NT2/D1 (cell line): ENCODE measurements at regions not wholly inside any gene's neighbourhood (a gene's known extent, or its start where the extent isn't known, plus 50 kb on each side); places are given as distances from the start of the nearest gene placed in this dataset.

Source experiments
- DNase-seq: peaks from one replicate; pipeline ENCODE4 v3.0.0-alpha.2; 2011; ENCODE audit warnings: low read depth, low spot score
- H3K27me3 ChIP-seq: 2 replicates; pipeline ENCODE4 v1.6.0; 2011; ENCODE audit warnings: mild to moderate bottlenecking; ENCODE audit not compliant: insufficient read length, insufficient read depth
- H3K36me3 ChIP-seq: 2 replicates; pipeline ENCODE4 v1.6.1; 2011; ENCODE audit warnings: mild to moderate bottlenecking, low read length, mixed read lengths; ENCODE audit not compliant: insufficient read depth, insufficient read length
- H3K4me1 ChIP-seq: 2 replicates; pipeline ENCODE4 v1.5.1; 2011; ENCODE audit not compliant: insufficient read depth, insufficient read length
- H3K4me3 ChIP-seq: 2 replicates; pipeline ENCODE4 v1.5.1; 2011; ENCODE audit warnings: low read depth; ENCODE audit not compliant: insufficient read length
- H3K9ac ChIP-seq: 2 replicates; pipeline ENCODE4 v1.6.0; 2011; ENCODE audit warnings: low read depth; ENCODE audit not compliant: insufficient read length
- H3K9me3 ChIP-seq: 2 replicates; pipeline ENCODE4 v1.5.1; 2011; ENCODE audit warnings: mild to moderate bottlenecking, low read length; ENCODE audit not compliant: insufficient read depth
- SUZ12 ChIP-seq: IDR thresholded peaks from 2 replicates; pipeline ENCODE4 v1.6.1; 2011; ENCODE audit not compliant: insufficient read length, insufficient read depth; ENCODE audit errors: extremely low read depth
- YY1 ChIP-seq: IDR thresholded peaks from 2 replicates; pipeline ENCODE4 v1.6.1; 2011; ENCODE audit not compliant: insufficient read length, insufficient read depth
- ZNF274 ChIP-seq: IDR thresholded peaks from 2 replicates; pipeline ENCODE4 v1.6.1; 2011; ENCODE audit warnings: mild to moderate bottlenecking, low read depth, low read length

GRCh38 chr18:43656547-43656946 is 379.3 kb upstream of the SYT4 start:
- DNase-seq = no peak
- Histone ChIP-seq H3K4me1 (no peaks in the 10 kb centered on the region), H3K4me3 (no peak overlapping the region), H3K36me3 (no peaks in the 10 kb centered on the region), H3K9me3 (no peaks in the 10 kb centered on the region), H3K27me3 (no peaks in the 10 kb centered on the region), H3K9ac (no peak overlapping the region)
- no peak for TF ChIP-seq ZNF274

DNA sequence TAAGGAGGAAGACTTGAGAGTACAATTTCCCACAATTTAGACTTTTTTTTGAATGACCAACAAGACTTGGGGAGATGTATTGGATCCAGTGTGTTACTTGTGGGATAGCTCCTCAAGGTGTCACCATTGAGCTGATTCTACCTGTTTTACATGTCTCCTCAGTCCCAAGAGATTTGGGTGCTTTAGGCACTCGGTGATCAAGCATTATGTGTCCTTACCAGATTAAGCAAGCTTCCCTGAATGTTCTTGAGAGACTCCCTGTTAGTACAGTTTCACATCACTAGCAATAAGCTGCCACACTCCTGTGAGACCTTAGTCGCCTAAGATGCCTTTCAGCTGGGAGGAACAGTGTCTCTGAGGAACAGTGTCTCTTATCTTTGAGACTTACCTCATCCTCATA is 384.3 kb upstream of the SYT4 start:
- TF ChIP-seq YY1 (no peak), SUZ12 (no peak), ZNF274 (no peak)
- no peaks in the 10 kb centered on the region for H3K9me3 ChIP-seq
- DNase-seq = peak; percentile 28

GRCh38 chr18:43662657-43663056 is 385.4 kb upstream of the SYT4 start:
- no peak for DNase-seq
- H3K9me3 ChIP-seq = no peaks in the 10 kb centered on the region
- H3K9ac ChIP-seq = no peak overlapping the region
- TF ChIP-seq SUZ12 (no peak), ZNF274 (no peak), YY1 (no peak)
- H3K27me3 ChIP-seq = no peaks in the 10 kb centered on the region
- no peaks in the 10 kb centered on the region for H3K4me1 ChIP-seq
- no peaks in the 10 kb centered on the region for H3K36me3 ChIP-seq
- no peak overlapping the region for H3K4me3 ChIP-seq

More for the DNA sequence above, 384.3 kb upstream of the SYT4 start:
- H3K27me3 ChIP-seq = no peaks in the 10 kb centered on the region
- no peaks in the 10 kb centered on the region for H3K4me1 ChIP-seq
- no peak overlapping the region for H3K4me3 ChIP-seq
- H3K36me3 ChIP-seq = no peaks in the 10 kb centered on the region
- no peak overlapping the region for H3K9ac ChIP-seq

DNA sequence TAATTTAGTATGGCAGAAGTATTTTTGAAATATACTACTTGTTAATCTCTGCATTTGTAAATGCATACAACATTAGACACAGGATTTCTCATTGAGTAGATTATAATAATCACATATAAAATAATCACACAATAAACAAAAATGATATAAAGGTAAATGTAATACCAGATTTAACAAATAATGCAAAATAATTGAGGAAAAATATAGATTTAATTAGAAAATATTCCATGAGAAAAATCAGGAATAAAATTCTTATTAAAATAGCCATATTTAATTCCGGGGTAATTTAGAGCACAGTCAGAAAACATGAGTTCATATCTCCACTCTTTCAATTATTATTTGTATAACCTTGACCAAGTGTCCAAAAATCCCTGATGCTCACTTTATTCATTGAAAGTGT is 385.9 kb upstream of the SYT4 start:
- H3K4me1 ChIP-seq = no peaks in the 10 kb centered on the region
- no peaks in the 10 kb centered on the region for H3K9me3 ChIP-seq
- no peaks in the 10 kb centered on the region for H3K36me3 ChIP-seq
- H3K9ac ChIP-seq = no peak overlapping the region
- no peak for DNase-seq
- H3K4me3 ChIP-seq = no peak overlapping the region
- H3K27me3 ChIP-seq = no peaks in the 10 kb centered on the region
- no peak for TF ChIP-seq YY1
- no peak for TF ChIP-seq ZNF274
- no peak for TF ChIP-seq SUZ12

DNA sequence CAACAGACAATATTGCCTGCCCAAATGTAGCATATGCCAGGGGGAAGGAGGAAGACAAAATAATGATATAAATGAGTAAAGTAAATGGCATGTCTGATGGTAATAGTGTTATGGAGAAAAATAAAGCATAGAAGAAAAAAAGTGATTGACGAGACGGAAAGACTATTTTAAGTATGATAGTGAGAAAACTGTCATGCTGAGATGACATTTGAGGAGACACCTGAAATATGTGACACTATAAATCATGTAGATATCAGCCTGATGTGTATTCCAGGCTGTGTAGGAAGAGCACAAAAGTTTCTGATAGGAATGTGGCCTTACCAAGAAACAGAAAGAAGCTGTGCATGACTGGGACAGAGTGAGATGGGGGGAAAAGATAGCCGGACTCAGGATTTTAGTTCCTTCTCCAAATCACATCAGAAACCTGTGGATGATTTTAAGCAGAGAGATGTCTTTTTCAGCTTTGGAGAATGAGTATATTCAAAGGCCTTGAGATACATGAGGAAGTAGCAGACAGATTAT is 387.3 kb upstream of the SYT4 start:
- no peaks in the 10 kb centered on the region for H3K4me1 ChIP-seq
- no peaks in the 10 kb centered on the region for H3K27me3 ChIP-seq
- H3K4me3 ChIP-seq = no peak overlapping the region
- DNase-seq = no peak
- no peak overlapping the region for H3K9ac ChIP-seq
- H3K9me3 ChIP-seq = no peaks in the 10 kb centered on the region
- H3K36me3 ChIP-seq = no peaks in the 10 kb centered on the region
- TF ChIP-seq YY1 (no peak), SUZ12 (no peak), ZNF274 (no peak)

DNA sequence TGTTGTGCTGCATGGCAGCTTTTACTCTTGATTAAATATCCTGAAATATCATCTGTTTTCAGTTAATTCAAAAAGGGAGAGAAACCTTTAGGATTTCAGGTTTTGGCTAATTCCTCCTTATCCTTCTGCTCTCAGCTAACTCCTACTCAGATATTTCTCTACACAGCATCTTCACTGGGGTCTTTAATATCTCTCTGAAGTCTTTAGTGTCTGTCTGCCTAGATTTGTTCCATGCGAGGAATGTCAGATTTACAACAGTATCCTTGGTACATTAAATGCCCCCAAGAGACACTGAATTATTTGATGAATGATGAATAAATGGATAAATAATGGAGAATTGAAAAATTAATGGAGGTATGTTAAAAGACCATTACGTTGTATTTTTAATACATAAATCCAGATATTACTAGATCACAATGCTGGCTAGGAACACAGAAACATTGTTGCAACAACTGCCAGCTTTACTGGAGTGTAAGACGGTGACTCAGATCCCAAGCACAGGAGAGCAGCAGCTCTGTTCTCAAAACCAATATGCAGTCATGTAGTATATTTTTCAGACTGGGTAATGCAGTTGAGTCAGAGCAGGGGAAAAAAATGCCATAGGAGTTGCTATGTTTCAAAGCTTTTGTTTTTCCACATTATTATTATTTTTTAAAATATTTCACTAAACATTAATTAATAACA is 388.0 kb upstream of the SYT4 start:
- Histone ChIP-seq H3K27me3 (no peaks in the 10 kb centered on the region), H3K9ac (no peak overlapping the region), H3K4me1 (no peaks in the 10 kb centered on the region), H3K36me3 (no peaks in the 10 kb centered on the region), H3K4me3 (no peak overlapping the region), H3K9me3 (no peaks in the 10 kb centered on the region)
- TF ChIP-seq YY1 (no peak), ZNF274 (no peak), SUZ12 (no peak)
- DNase-seq = no peak

- H3K9ac ChIP-seq = no peak overlapping the region
- H3K36me3 ChIP-seq = no peaks in the 10 kb centered on the region
- DNase-seq = no peak
- H3K4me1 ChIP-seq = no peaks in the 10 kb centered on the region
- TF ChIP-seq ZNF274 = no peak
- no peak overlapping the region for H3K4me3 ChIP-seq
- H3K9me3 ChIP-seq = no peaks in the 10 kb centered on the region
- H3K27me3 ChIP-seq = no peaks in the 10 kb centered on the region
Observed at GRCh38 chr18:43668866-43669265, 391.6 kb upstream of the SYT4 start.

DNA sequence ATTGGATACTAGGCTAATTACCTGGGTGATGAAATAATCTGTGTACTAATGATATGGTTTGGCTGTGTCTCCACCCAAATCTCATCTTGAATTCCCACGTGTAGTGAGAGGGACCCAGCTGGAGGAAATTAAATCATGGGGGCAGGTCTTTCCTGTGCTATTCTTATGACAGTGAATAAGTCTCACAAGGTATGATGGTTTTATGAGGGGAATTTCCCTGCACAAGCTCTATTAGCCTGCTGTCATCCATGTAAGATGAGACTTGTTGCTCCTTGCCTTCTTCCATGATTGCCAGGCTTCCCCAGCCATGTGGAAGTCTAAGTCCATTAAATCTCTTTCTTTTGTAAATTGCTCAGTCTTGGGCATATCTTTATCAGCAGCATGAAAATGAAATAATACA is 394.1 kb upstream of the SYT4 start:
- TF ChIP-seq ZNF274 = no peak
- no peak for TF ChIP-seq YY1
- no peak for TF ChIP-seq SUZ12

More for the DNA sequence above, 394.1 kb upstream of the SYT4 start:
- Histone ChIP-seq H3K9ac (no peak overlapping the region), H3K9me3 (no peaks in the 10 kb centered on the region), H3K36me3 (no peaks in the 10 kb centered on the region), H3K27me3 (no peaks in the 10 kb centered on the region), H3K4me1 (no peaks in the 10 kb centered on the region), H3K4me3 (no peak overlapping the region)
- DNase-seq = no peak
